RWPE1 (cell line): ENCODE measurements at regions not wholly inside any gene's neighbourhood (a gene's known extent, or its start where the extent isn't known, plus 50 kb on each side); places are given as distances from the start of the nearest gene placed in this dataset.
A peak's percentile ranks its signal among the peaks of the same experiment; 100 is the strongest.

Experiments
- CTCF ChIA-PET: fragments of 350-600 bp; sonication (Branson Sonifier 250); formaldehyde crosslinking; extraction: SDS; loops from one replicate; lab custom pipeline; 2021; lab: Yijun Ruan, JAX
- POLR2A ChIA-PET: fragments of 400-600 bp; formaldehyde crosslinking; extraction: SDS; loops from one replicate; lab custom pipeline; 2020; ENCODE audit warnings: antibody characterized with exemption; ENCODE audit not compliant: low non-redundant PET; lab: Yijun Ruan, JAX
- DNase-seq: peaks from one replicate; pipeline ENCODE4 v3.0.0; 2012; ENCODE audit warnings: low spot score
- H3K27ac ChIP-seq: fragments of 450-650 bp; 2 replicates; pipeline ENCODE4 v1.5.1; 2017
- TF ChIP-seq, protein P1 (sequence below): fragments of 450-650 bp; conservative IDR thresholded peaks from 2 replicates; pipeline ENCODE4 v1.5.1; 2017; ENCODE audit warnings: low read depth, mild to moderate bottlenecking

DNA sequence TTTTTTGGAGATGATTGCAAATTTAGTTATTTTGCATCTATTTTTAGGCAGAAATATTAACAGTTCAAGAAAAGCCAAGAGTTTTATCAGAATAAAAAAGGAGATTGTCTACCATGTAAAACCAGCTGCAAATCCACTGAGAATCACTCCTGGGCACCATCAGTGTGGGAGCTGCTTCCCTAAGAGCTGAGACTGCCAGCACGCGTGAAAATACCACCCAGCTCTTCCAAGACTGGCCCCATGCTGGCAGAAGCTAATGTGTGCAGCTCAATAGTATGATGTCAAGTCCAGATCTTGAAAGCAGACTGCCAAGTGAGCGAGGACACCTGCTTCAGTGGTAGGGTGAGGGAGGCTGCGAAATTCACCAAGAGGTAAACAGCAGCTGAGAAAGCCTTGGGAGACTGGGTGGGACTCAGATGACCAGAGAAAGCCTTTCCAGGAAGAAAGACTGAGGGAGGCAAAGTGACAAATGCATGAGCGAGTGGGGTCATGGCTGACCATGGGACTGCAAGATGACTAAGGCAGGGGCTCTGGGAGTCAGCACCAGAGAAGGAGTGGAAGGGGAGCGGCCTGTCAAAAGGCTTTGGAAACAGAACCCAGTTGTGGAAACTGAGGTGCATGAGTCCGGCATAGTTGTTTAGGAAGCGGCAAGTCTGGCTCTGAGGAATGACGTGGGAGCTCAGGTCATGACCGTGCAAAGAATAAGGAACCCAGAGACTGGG is 200.9 kb downstream of the GADD45G start:
- ChIA-PET POLR2A (no interaction called here), CTCF (no interaction called here)
- no peak overlapping the region for H3K27ac ChIP-seq
- TF ChIP-seq, protein P1, sequence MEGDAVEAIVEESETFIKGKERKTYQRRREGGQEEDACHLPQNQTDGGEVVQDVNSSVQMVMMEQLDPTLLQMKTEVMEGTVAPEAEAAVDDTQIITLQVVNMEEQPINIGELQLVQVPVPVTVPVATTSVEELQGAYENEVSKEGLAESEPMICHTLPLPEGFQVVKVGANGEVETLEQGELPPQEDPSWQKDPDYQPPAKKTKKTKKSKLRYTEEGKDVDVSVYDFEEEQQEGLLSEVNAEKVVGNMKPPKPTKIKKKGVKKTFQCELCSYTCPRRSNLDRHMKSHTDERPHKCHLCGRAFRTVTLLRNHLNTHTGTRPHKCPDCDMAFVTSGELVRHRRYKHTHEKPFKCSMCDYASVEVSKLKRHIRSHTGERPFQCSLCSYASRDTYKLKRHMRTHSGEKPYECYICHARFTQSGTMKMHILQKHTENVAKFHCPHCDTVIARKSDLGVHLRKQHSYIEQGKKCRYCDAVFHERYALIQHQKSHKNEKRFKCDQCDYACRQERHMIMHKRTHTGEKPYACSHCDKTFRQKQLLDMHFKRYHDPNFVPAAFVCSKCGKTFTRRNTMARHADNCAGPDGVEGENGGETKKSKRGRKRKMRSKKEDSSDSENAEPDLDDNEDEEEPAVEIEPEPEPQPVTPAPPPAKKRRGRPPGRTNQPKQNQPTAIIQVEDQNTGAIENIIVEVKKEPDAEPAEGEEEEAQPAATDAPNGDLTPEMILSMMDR, result no peak
- no peak for DNase-seq

DNA sequence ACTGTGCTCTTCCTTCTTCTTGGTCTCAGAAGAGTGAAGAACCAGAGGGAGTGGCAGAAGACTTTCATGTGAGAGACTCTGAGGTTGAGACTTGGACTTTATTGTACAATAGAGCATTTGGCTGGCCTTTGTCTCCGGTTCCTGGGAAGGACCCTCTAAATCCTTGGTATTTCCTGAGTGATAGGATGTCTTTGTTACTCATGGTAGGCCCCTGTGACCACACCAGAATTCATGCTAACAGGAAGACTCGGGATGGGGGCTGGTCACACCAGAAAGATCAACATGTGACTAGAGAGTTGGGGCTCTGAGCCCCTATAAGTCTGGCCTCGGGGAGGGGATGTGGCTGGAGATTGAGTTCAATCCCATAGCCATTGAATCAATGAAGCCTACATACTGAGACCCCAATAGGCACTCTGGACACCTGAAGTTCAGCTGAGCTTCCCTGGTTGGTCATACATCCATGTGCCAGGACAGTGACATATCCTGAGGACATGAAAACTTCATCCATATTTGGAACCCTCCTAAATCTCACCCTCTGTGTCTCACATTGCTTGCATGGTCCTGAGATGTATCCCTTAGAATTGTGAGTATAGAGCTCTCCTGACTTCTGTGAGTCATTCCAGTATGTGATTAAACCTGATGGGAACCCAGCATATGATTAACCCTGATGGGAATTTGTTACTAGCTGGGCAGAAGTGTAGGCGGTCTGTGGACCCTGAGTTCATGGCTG is 201.7 kb downstream of the GADD45G start:
- no peak overlapping the region for H3K27ac ChIP-seq
- DNase-seq, result peak; percentile 15
- ChIA-PET POLR2A (no interaction called here), CTCF (interaction anchor here (0.7 kb wide), 1 partner anchor 1963 kb away, joined by 3 read pairs; no protein-coding TSS in a partner anchor)
- TF ChIP-seq, protein P1, result no peak

DNA sequence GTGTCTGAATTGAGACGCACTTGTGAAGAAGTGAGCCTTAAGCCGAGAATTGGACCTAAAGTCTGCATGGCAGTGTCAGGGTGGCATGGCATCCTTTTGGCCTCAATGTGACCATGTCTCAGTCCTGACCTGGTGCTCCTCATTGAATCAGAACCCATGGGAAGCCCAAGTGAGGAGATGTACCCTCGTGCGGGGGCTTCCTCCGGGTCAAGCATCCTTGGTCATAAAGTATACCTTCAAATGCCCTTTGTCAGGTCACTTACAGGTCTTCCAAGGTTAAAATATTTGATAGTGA is 202.2 kb downstream of the GADD45G start:
- TF ChIP-seq, protein P1, result no peak
- DNase-seq, result no peak

DNA sequence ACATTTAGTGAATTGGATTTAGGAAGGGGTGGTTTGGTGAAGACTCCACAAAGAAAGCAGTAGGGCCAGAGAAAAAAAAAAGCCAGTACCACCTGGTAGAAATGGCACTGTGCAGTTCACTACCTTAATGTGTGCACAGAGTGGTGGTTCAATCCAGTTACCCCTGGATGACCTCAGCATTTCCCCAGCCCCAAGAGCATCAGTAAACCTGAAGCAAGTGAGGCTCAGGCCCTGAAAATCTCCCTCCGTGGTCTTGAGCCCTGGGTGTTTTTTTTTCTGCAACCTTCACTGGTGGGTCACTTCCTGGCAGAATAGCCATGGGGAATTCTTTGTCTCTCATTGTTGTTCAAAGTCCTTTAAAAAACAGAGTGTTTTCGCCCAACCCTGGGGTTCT is 202.9 kb downstream of the GADD45G start:
- no peak overlapping the region for H3K27ac ChIP-seq
- CTCF ChIA-PET, result no interaction called here
- DNase-seq, result no peak
- POLR2A ChIA-PET, result no interaction called here
- TF ChIP-seq, protein P1, result no peak

More for the DNA sequence above, 202.2 kb downstream of the GADD45G start:
- H3K27ac ChIP-seq, result no peak overlapping the region
- ChIA-PET POLR2A (no interaction called here), CTCF (interaction anchor here (0.7 kb wide), 1 partner anchor 1962 kb away, joined by 3 read pairs; no protein-coding TSS in a partner anchor)

DNA sequence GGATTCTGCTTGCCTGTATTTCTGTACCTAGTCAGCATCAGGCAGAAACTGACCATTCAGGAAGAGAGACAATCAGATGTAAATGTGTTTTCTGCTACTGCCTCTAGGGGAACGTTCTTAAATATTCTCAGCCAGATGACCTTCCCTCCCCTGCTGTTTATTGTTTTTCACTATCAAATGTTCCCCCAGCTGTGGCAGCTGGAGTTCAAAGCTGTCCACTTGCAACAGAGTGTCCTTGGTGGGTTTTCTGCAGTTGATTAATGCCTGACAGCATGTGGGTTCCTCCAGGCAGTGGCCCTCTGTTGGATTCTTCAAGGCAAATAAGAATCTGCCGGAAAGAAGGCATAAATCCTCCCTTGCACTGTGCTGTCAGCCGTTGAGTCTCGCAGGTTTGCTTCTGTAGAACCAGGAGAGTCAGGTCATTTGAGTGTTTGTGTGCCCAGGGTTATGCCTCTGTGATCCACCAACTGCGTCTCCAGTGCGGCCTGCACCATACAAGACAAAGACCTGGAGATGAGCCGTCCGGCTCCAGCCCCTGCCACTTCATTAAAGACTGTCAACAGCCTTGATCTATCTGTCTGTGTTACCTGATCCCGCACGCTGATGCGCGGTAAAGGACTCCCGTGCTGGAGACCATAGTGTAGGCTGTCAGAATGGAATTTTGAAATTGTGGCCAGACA is 203.4 kb downstream of the GADD45G start:
- H3K27ac ChIP-seq, result no peak overlapping the region
- DNase-seq, result no peak
- ChIA-PET POLR2A (no interaction called here), CTCF (interaction anchor here (0.7 kb wide), 1 partner anchor 26 kb away, joined by 3 read pairs; no protein-coding TSS in a partner anchor)
- TF ChIP-seq, protein P1, result no peak

DNA sequence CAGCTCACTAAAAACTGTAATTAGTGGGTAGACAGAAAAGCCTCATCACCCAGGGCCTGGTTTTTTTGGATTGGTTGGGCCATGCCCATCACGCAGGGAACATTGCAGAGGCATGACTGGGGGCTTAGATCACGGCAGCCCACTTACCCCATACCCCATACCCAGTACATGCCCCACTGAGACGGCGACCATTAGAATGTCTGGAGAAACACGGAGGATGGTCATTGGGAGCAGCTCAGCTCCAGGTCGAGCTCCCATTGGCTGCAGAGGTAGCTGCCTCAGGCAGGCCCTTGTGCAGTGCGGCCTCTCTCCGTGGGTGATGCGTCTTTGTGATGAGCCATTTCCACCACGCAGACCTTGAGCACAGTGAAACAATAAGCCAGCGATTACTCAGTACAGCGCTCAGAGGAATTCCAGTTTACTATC is 204.0 kb downstream of the GADD45G start:
- H3K27ac ChIP-seq, result no peak overlapping the region
- TF ChIP-seq, protein P1, result no peak
- ChIA-PET POLR2A (no interaction called here), CTCF (interaction anchor here (0.6 to 0.7 kb wide), 2 partner anchors 27 to 1293 kb away, joined by 3 read pairs; no protein-coding TSS in a partner anchor)
- DNase-seq, result no peak
